Left forelimb (tissue), 1 donor: ENCODE measurements at regions not wholly inside any gene's neighbourhood (a gene's known extent, or its start where the extent isn't known, plus 50 kb on each side); places are given as distances from the start of the nearest gene placed in this dataset.
"Not testable (repeated sequence)": the region's sequence is repeated elsewhere in the genome, so short reads cannot be mapped to it uniquely, and the experiment has no call there.

Experiments
- DNase-seq: peaks from one replicate; pipeline ENCODE4 v3.0.0-alpha.2; 2018; ENCODE audit warnings: low spot score

- no peak for DNase-seq
Measured at GRCh38 chr1:87958716-87959115, 630.0 kb downstream of the LMO4 start.

- no peak for DNase-seq
Measured at GRCh38 chr1:87959236-87959635, 630.6 kb downstream of the LMO4 start.

GRCh38 chr1:87961992-87962391 lies 633.3 kb downstream of the LMO4 start:
- no peak for DNase-seq

GRCh38 chr1:87963556-87963955 lies 634.9 kb downstream of the LMO4 start:
- DNase-seq: no peak

GRCh38 chr1:87965193-87965592 lies 636.5 kb downstream of the LMO4 start:
- DNase-seq: no peak

- DNase-seq: peak; percentile 68
Measured at GRCh38 chr1:87968197-87968955, 639.7 kb downstream of the LMO4 start.

GRCh38 chr1:87969040-87969439 lies 640.4 kb downstream of the LMO4 start:
- DNase-seq: no peak

- DNase-seq: no peak
Measured at GRCh38 chr1:87972811-87973210, 644.1 kb downstream of the LMO4 start.

GRCh38 chr1:87973896-87974295 lies 645.2 kb downstream of the LMO4 start:
- no peak for DNase-seq

GRCh38 chr1:87976316-87976715 lies 647.6 kb downstream of the LMO4 start:
- DNase-seq: no peak

- DNase-seq: no peak
Measured at GRCh38 chr1:87977145-87977544, 648.5 kb downstream of the LMO4 start.

- DNase-seq: no peak
Measured at GRCh38 chr1:87979079-87979478, 650.4 kb downstream of the LMO4 start.

- no peak for DNase-seq
Measured at GRCh38 chr1:87980494-87980893, 651.8 kb downstream of the LMO4 start.

- no peak for DNase-seq
Measured at GRCh38 chr1:87981386-87981785, 652.7 kb downstream of the LMO4 start.

GRCh38 chr1:87981810-87982209 lies 653.1 kb downstream of the LMO4 start:
- DNase-seq: no peak

GRCh38 chr1:87983841-87984240 lies 655.2 kb downstream of the LMO4 start:
- DNase-seq: no peak

GRCh38 chr1:87985071-87985470 lies 656.4 kb downstream of the LMO4 start:
- DNase-seq: no peak

- DNase-seq: no peak
Measured at GRCh38 chr1:87986130-87986866, 657.6 kb downstream of the LMO4 start.

GRCh38 chr1:87989346-87989745 lies 660.7 kb downstream of the LMO4 start:
- DNase-seq: no peak

- DNase-seq: not testable (repeated sequence)
Measured at GRCh38 chr1:87992536-87992935, 663.9 kb downstream of the LMO4 start.

GRCh38 chr1:87993051-87993450 lies 664.4 kb downstream of the LMO4 start:
- no peak for DNase-seq

- no peak for DNase-seq
Measured at GRCh38 chr1:87999852-88000251, 671.2 kb downstream of the LMO4 start.

- DNase-seq: no peak
Measured at GRCh38 chr1:88001460-88001859, 672.8 kb downstream of the LMO4 start.

GRCh38 chr1:88003255-88003654 lies 674.6 kb downstream of the LMO4 start:
- no peak for DNase-seq
